GM21423 (cell line): ENCODE measurements at regions not wholly inside any gene's neighbourhood (a gene's known extent, or its start where the extent isn't known, plus 50 kb on each side); places are given as distances from the start of the nearest gene placed in this dataset.

Experiments
- ATAC-seq: cut with Tn5 transposase; IDR thresholded peaks from one replicate; pipeline ENCODE4 v1.9.1; 2021; ENCODE audit warnings: mild to moderate bottlenecking, moderate library complexity; ENCODE audit not compliant: unreplicated experiment

- ATAC-seq = no peak
Observed at GRCh38 chr15:61639491-61639890, 410.4 kb upstream of the RORA start.

- ATAC-seq = no peak
Observed at GRCh38 chr15:61634837-61635236, 405.7 kb upstream of the RORA start.

- no peak for ATAC-seq
Observed at GRCh38 chr15:61633951-61634350, 404.8 kb upstream of the RORA start.

- ATAC-seq = no peak
Observed at GRCh38 chr15:61629269-61629668, 400.2 kb upstream of the RORA start.

- no peak for ATAC-seq
Observed at GRCh38 chr15:61624950-61625349, 395.8 kb upstream of the RORA start.

GRCh38 chr15:61623746-61624145 lies 394.6 kb upstream of the RORA start:
- no peak for ATAC-seq

GRCh38 chr15:61621865-61622264 lies 392.8 kb upstream of the RORA start:
- no peak for ATAC-seq

- ATAC-seq = no peak
Observed at GRCh38 chr15:61621146-61621545, 392.0 kb upstream of the RORA start.

- ATAC-seq = no peak
Observed at GRCh38 chr15:61620151-61620550, 391.0 kb upstream of the RORA start.

- no peak for ATAC-seq
Observed at GRCh38 chr15:61613729-61614128, 384.6 kb upstream of the RORA start.

- ATAC-seq = no peak
Observed at GRCh38 chr15:61613138-61613537, 384.0 kb upstream of the RORA start.

GRCh38 chr15:61612111-61612510 lies 383.0 kb upstream of the RORA start:
- ATAC-seq = no peak

GRCh38 chr15:61605343-61605742 lies 376.2 kb upstream of the RORA start:
- ATAC-seq = no peak

- ATAC-seq = no peak
Observed at GRCh38 chr15:61598655-61599054, 369.6 kb upstream of the RORA start.

GRCh38 chr15:61584410-61584809 lies 355.3 kb upstream of the RORA start:
- no peak for ATAC-seq

- no peak for ATAC-seq
Observed at GRCh38 chr15:61582092-61582491, 353.0 kb upstream of the RORA start.

- ATAC-seq = no peak
Observed at GRCh38 chr15:61575597-61575996, 346.5 kb upstream of the RORA start.

- ATAC-seq = no peak
Observed at GRCh38 chr15:61571026-61571425, 341.9 kb upstream of the RORA start.

- no peak for ATAC-seq
Observed at GRCh38 chr15:61564785-61565184, 335.7 kb upstream of the RORA start.

GRCh38 chr15:61558172-61559136 lies 329.4 kb upstream of the RORA start:
- no peak for ATAC-seq

- ATAC-seq = no peak
Observed at GRCh38 chr15:61556037-61556648, 327.0 kb upstream of the RORA start.

GRCh38 chr15:61549727-61550126 lies 320.6 kb upstream of the RORA start:
- no peak for ATAC-seq
